ENCODE measurements at regions not wholly inside any gene's neighbourhood (a gene's known extent, or its start where the extent isn't known, plus 50 kb on each side); places are given as distances from the start of the nearest gene placed in this dataset.

GRCh38 chr7:26472971-26473370 lies 181.3 kb downstream of the SNX10 start:
- Histone ChIP-seq H4K8ac (ENCODE audit: low read depth in 2 of 2, low read length in 2 of 2) (no peak overlapping the region), H4K91ac (ENCODE audit: insufficient read depth, low read depth, low read length) (no peak overlapping the region), H3K27ac (ENCODE audit: insufficient read depth, low read length) (no peak overlapping the region), H4K5ac (ENCODE audit: low read depth, low read length) (no peak overlapping the region), H3K4me2 (ENCODE audit: low read depth, low read length) (no peak overlapping the region), H3K14ac (replicated peaks; ENCODE audit: low read depth, low read length) (no peak overlapping the region), H3K18ac (ENCODE audit: low read depth, low read length) (no peak overlapping the region), H2AK9ac (replicated peaks; ENCODE audit: low read depth, low read length, poor library complexity) (no peak overlapping the region), H4K20me1 (ENCODE audit: insufficient read depth, low read length) (no peaks in the 10 kb centered on the region), H2BK120ac (ENCODE audit: low read depth, low read length) (no peak overlapping the region), H3K56ac (ENCODE audit: extremely low read depth, insufficient read depth, low read length) (no peak overlapping the region), H3K23ac (ENCODE audit: low read depth, low read length) (no peak overlapping the region), H2BK20ac (ENCODE audit: low read depth, low read length) (no peak overlapping the region), H3K4ac (ENCODE audit: low read depth, low read length) (no peak overlapping the region), H3K4me1 (ENCODE audit: control insufficient read depth, insufficient read depth, low read length) (no peaks in the 10 kb centered on the region), H2AFZ (replicated peaks; ENCODE audit: low read length, poor library complexity) (no peak overlapping the region), H2BK15ac (ENCODE audit: low read depth, low read length) (no peak overlapping the region), H3K79me1 (ENCODE audit: low read depth in 1 of 2, low read length in 2 of 2) (no peaks in the 10 kb centered on the region), H3K9me3 (ENCODE audit: control insufficient read depth, insufficient read depth, low read length) (no peaks in the 10 kb centered on the region), H3K27me3 (ENCODE audit: control insufficient read depth, insufficient read depth, low read length) (no peaks in the 10 kb centered on the region; the same call in 1 of the 2 replicates), H3K4me3 (ENCODE audit: insufficient read depth, low read depth, low read length) (no peak overlapping the region), H2BK5ac (ENCODE audit: low read depth, low read length, poor library complexity, severe bottlenecking) (no peak overlapping the region), H3K36me3 (ENCODE audit: control insufficient read depth, insufficient read depth, low read length) (no peaks in the 10 kb centered on the region), H3K9me1 (ENCODE audit: insufficient read depth, low read length) (no peaks in the 10 kb centered on the region), H2AK5ac (ENCODE audit: low read depth, low read length) (no peak overlapping the region), H3K9ac (ENCODE audit: low read depth, low read length) (no peak overlapping the region)
- dilution Hi-C loops (cut with HindIII; ENCODE audit: low sequenced_read_pairs, unreplicated experiment) (no loop called here), intact Hi-C loops (cut with micrococcal nuclease) (no loop called here), in situ Hi-C loops (cut with MboI; ENCODE audit: low sequenced_read_pairs) (no loop called here)
- ChIA-PET CTCF (no interaction called here), POLR2A (ENCODE audit: unreplicated experiment) (no interaction called here)
- no CpG with 5 or more reads among the region's 2 CpGs for WGBS, 2 experiments (ENCODE audit: extremely low coverage in 2 of 2, insufficient read length in 1 of 2)
- TF ChIP-seq FOS (IDR thresholded peaks at IDR 0.05; ENCODE audit: low read depth, low read length) (no peak), CHD1 (IDR thresholded peaks at IDR 0.05; ENCODE audit: low read depth, low read length) (no peak), POLR2A (IDR thresholded peaks at IDR 0.05; ENCODE audit: low read depth, low read length) (no peak), USF2 (IDR thresholded peaks at IDR 0.05; ENCODE audit: low read depth, low read length) (no peak), BHLHE40 (IDR thresholded peaks at IDR 0.05; ENCODE audit: low read depth, low read length) (no peak), ELK1 (IDR thresholded peaks at IDR 0.05; ENCODE audit: borderline replicate concordance, low read depth, low read length) (no peak), CTCF (conservative IDR thresholded peaks at IDR 0.05; ENCODE audit: low read depth, low read length) (no peak), MAZ (IDR thresholded peaks at IDR 0.05; ENCODE audit: borderline replicate concordance, low read depth, low read length) (no peak), NFE2L2 (IDR thresholded peaks at IDR 0.05; ENCODE audit: low read depth, low read length) (no peak), MAFK (IDR thresholded peaks at IDR 0.05; ENCODE audit: low read depth, low read length) (no peak), MXI1 (IDR thresholded peaks at IDR 0.05; ENCODE audit: borderline replicate concordance, low read depth, low read length) (no peak), RAD21 (IDR thresholded peaks at IDR 0.05; ENCODE audit: low read length) (no peak), CEBPB (IDR thresholded peaks at IDR 0.05; ENCODE audit: low read depth, low read length) (no peak), SMC3 (IDR thresholded peaks at IDR 0.05; ENCODE audit: low read depth, low read length) (no peak), RCOR1 (IDR thresholded peaks at IDR 0.05; ENCODE audit: insufficient replicate concordance, low read length) (no peak), RFX5 (IDR thresholded peaks at IDR 0.05; ENCODE audit: low read depth, low read length) (no peak)
- DNase-seq, result no peak
- BruUV-seq (replicated peaks), result no TSS peak
- ATAC-seq (ENCODE audit: low read depth), result no peak
